PC-9 (cell line): ENCODE measurements at regions not wholly inside any gene's neighbourhood (a gene's known extent, or its start where the extent isn't known, plus 50 kb on each side); places are given as distances from the start of the nearest gene placed in this dataset.
"Not testable (repeated sequence)": the region's sequence is repeated elsewhere in the genome, so short reads cannot be mapped to it uniquely, and the experiment has no call there.

Experiments used
- BruUV-seq: library from RNA; stranded (reverse); fragments of 400-500 nt; replicated peaks from 2 replicates; lab custom pipeline; 2021; lab: Mats Ljungman, UMichigan
- CTCF ChIA-PET: fragments of 300-600 bp; sonication (Branson Sonifier 250); formaldehyde crosslinking; loops from one replicate; lab custom pipeline; 2022; ENCODE audit warnings: antibody characterized with exemption; lab: Charles Lee
- POLR2A ChIA-PET: fragments of 300-600 bp; sonication (Branson Sonifier 250); formaldehyde crosslinking; loops from one replicate; lab custom pipeline; 2022; ENCODE audit warnings: antibody characterized with exemption; ENCODE audit not compliant: unreplicated experiment; lab: Charles Lee
- DNase-seq, 2 experiments: peaks; one replicate each; pipeline versions ENCODE4 v3.0.0 to v3.0.0-alpha.2; 2015 to 2022; ENCODE audit warnings: mixed read lengths in 1 of 2
- H2AFZ ChIP-seq: fragments of 200-600 bp; sonication (generic); 2 replicates; pipeline ENCODE4 v1.8.1; 2017; ENCODE audit warnings: antibody characterized with exemption
- H3F3A ChIP-seq: fragments of 200-600 bp; sonication (generic); 2 replicates; pipeline ENCODE4 v1.8.1; 2017; ENCODE audit warnings: antibody characterized with exemption, mild to moderate bottlenecking, low read depth; ENCODE audit not compliant: insufficient read depth
- H3K27ac ChIP-seq: fragments of 200-600 bp; sonication (generic); 2 replicates; pipeline ENCODE4 v1.6.1; 2016; ENCODE audit warnings: mixed run types
- H3K27me3 ChIP-seq: fragments of 200-600 bp; sonication (generic); 2 replicates; pipeline ENCODE4 v1.6.1; 2016; ENCODE audit warnings: low read depth, mixed run types; ENCODE audit not compliant: insufficient read depth
- H3K36me3 ChIP-seq: fragments of 200-600 bp; sonication (generic); 2 replicates; pipeline ENCODE4 v1.6.1; 2016; ENCODE audit warnings: low read depth, mixed run types
- H3K4me1 ChIP-seq: fragments of 200-600 bp; sonication (generic); replicated peaks from 2 replicates; pipeline ENCODE4 v1.6.1; 2016; ENCODE audit warnings: mixed run types; ENCODE audit not compliant: insufficient read depth
- H3K4me2 ChIP-seq: fragments of 200-600 bp; sonication (generic); 2 replicates; pipeline ENCODE4 v1.6.1; 2017; ENCODE audit warnings: mixed run types
- H3K4me3 ChIP-seq: fragments of 200-600 bp; sonication (generic); 2 replicates; pipeline ENCODE4 v1.6.1; 2016; ENCODE audit warnings: mixed run types
- H3K79me2 ChIP-seq: fragments of 200-600 bp; sonication (generic); 2 replicates; pipeline ENCODE4 v1.6.1; 2017; ENCODE audit warnings: low read depth, mixed run types
- H3K9me2 ChIP-seq: fragments of 200-600 bp; sonication (generic); 2 replicates; pipeline ENCODE4 v1.8.1; 2017; ENCODE audit warnings: mild to moderate bottlenecking; ENCODE audit not compliant: insufficient read depth
- H3K9me3 ChIP-seq: fragments of 200-600 bp; sonication (generic); 2 replicates; pipeline ENCODE4 v1.8.1; 2016; ENCODE audit warnings: low read depth; ENCODE audit not compliant: insufficient read depth
- H4K20me1 ChIP-seq: fragments of 200-600 bp; sonication (generic); 2 replicates; pipeline ENCODE4 v1.8.1; 2017; ENCODE audit not compliant: insufficient read depth
- EZH2 ChIP-seq: fragments of 200-600 bp; sonication (generic); IDR thresholded peaks from 2 replicates; pipeline ENCODE4 v1.8.0; 2017; ENCODE audit warnings: antibody characterized with exemption, low read depth
- intact Hi-C: fragments of 100-400 bp; cut with micrococcal nuclease; formaldehyde crosslinking; loops from one replicate; pipeline ENCODE4 v1.10.0; 2022; ENCODE audit not compliant: unreplicated experiment
- TF ChIP-seq, protein P1 (sequence below): fragments of 200-600 bp; sonication (generic); conservative IDR thresholded peaks from 2 replicates; pipeline ENCODE4 v1.6.1; 2017; ENCODE audit warnings: mixed run types, antibody characterized with exemption, mild to moderate bottlenecking, moderate library complexity

DNA sequence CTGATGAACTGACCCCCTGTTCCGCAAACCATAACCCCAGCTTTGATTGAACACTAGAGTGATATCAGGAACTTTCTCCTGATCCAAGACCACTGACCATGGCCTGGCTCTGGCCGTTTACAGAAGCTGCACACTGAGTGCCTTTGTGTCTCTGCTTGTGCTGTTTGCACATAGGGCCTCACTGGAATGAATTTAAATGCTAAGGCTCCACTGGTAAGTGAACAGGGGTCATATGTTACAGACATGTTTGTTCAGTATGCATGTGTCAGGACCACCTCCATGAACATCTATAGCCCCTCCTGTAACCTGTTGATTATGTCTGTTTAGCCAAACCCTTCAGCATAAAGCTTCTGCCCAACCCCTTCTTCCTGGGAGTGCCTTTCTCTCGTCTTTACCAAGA is 1239.8 kb downstream of the TMEM121 start:
- Histone ChIP-seq H3K27ac (no peak overlapping the region), H3K9me2 (no peaks in the 10 kb centered on the region), H3K4me1 (no peaks in the 10 kb centered on the region), H3K79me2 (no peaks in the 10 kb centered on the region), H3K4me3 (no peak overlapping the region), H3K9me3 (no peaks in the 10 kb centered on the region), H3K4me2 (no peak overlapping the region), H3K36me3 (no peaks in the 10 kb centered on the region), H3K27me3 (no peaks in the 10 kb centered on the region; the same call in 1 of the 2 replicates), H4K20me1 (no peaks in the 10 kb centered on the region), H3F3A (no peaks in the 10 kb centered on the region), H2AFZ (no peak overlapping the region)
- ChIA-PET CTCF (no interaction called here), POLR2A (no interaction called here)
- no peak for TF ChIP-seq EZH2
- TF ChIP-seq, protein P1, sequence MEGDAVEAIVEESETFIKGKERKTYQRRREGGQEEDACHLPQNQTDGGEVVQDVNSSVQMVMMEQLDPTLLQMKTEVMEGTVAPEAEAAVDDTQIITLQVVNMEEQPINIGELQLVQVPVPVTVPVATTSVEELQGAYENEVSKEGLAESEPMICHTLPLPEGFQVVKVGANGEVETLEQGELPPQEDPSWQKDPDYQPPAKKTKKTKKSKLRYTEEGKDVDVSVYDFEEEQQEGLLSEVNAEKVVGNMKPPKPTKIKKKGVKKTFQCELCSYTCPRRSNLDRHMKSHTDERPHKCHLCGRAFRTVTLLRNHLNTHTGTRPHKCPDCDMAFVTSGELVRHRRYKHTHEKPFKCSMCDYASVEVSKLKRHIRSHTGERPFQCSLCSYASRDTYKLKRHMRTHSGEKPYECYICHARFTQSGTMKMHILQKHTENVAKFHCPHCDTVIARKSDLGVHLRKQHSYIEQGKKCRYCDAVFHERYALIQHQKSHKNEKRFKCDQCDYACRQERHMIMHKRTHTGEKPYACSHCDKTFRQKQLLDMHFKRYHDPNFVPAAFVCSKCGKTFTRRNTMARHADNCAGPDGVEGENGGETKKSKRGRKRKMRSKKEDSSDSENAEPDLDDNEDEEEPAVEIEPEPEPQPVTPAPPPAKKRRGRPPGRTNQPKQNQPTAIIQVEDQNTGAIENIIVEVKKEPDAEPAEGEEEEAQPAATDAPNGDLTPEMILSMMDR = no peak
- no TSS peak for BruUV-seq
- intact Hi-C loops = no loop called here
- no peak for DNase-seq

DNA sequence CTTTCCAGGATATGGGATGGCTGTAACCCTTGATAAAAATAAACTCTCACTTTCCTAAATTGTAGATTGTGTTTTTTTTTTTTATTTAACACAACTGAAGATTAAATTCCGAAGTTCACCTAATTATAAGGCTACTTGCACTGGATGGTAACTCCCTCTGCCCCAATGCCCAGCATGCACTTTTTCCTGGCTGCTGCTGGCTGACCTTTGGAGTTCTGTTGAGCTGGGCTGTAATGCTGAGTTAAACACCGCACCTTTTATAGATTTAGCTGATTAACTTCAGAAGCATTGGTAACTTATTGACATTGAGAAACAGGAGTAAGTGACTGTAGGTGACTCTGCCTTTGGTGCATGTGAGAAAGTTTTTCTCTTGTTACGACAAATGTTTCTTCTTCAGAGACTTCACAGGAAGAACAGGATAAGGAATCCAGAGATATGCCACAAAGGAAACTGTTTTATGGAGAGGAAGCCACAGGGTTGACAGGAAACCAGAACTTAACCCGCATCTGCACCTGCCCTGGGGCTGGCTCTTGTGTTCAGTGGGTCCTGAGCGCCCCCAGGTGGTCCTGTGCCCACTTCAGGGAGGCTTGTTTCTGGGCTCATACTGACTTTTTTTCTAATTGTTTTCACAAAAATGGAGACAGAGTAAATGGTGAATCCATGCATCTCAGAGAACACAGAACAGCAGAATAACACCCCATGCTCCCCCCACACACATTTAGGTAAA is 1240.3 kb downstream of the TMEM121 start:
- H3K9me3 ChIP-seq, H3K27me3 ChIP-seq, BruUV-seq, H3K79me2 ChIP-seq, H2AFZ ChIP-seq, H3F3A ChIP-seq, H3K27ac ChIP-seq, H3K4me3 ChIP-seq, POLR2A ChIA-PET, H3K4me1 ChIP-seq, CTCF ChIA-PET, DNase-seq, intact Hi-C loops, H4K20me1 ChIP-seq, H3K36me3 ChIP-seq, H3K4me2 ChIP-seq, H3K9me2 ChIP-seq: not testable (repeated sequence)

GRCh38 chr14:106768230-106768629 is 1241.8 kb downstream of the TMEM121 start:
- BruUV-seq, H2AFZ ChIP-seq, intact Hi-C loops, H4K20me1 ChIP-seq, H3K9me2 ChIP-seq, CTCF ChIA-PET, H3K27ac ChIP-seq, POLR2A ChIA-PET, H3K36me3 ChIP-seq, H3K27me3 ChIP-seq, H3K4me1 ChIP-seq, H3K79me2 ChIP-seq, H3K4me3 ChIP-seq, DNase-seq, H3K9me3 ChIP-seq, H3F3A ChIP-seq, H3K4me2 ChIP-seq: not testable (repeated sequence)

DNA sequence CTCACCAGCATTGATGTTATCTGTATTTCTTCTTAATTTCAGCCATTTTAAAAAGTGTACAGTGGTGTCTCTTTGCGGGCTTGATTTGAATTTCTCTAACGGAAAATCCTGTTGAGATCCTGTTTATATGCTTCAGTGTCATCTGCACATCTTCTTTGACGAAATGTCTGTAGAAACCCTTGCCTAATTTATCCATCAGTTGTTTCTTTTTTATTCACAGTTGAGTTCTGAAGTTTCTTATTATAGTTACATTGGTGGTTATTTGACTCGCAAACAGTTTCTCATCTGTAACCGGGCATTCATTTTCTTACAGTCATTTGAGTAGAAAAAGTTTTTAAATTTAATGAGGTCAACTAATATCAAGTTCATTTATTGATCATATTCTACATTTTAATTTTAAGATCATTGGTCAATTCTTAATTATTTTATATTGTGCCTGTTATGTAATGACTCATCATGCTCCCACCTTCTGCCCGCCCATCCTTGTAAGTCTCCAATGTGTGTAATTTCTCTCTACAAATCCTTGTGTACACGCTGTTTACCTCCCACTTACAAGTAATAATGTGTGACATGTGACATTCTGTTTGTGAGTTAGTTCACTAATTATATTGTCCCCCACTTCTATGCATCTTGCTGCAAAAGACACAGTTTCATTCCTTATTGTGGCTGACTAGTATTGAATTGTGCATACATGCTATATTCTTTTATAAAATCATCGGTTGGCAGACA is 1242.8 kb downstream of the TMEM121 start:
- H3K79me2 ChIP-seq, intact Hi-C loops, CTCF ChIA-PET, H3K9me2 ChIP-seq, H3F3A ChIP-seq, BruUV-seq, H3K4me2 ChIP-seq, H3K9me3 ChIP-seq, DNase-seq, H3K27ac ChIP-seq, H3K4me1 ChIP-seq, H2AFZ ChIP-seq, H3K4me3 ChIP-seq, H3K27me3 ChIP-seq, H4K20me1 ChIP-seq, H3K36me3 ChIP-seq, POLR2A ChIA-PET: not testable (repeated sequence)

DNA sequence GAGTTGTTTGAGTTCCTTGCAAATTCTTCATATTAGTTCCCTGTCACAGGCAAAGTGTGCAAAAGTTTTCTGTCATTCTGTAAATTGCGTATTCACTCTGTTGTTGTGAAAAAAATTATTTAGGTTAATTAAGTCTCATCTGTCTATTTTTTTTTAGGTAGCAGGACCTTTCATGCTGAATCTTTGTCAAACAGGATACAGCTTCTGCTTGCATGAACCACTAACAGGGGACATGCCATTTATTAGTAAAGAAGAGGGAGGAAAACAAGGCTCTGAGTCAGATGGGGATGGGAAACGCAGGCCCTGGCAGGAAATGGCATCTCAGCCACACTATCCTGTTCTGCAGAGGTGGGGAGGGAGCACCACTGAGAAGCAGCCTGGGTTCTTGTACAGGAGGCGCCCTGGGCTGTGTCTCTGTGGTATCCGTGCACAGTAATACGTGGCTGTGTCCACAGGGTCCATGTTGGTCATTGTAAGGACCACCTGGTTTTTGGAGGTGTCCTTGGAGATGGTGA is 1243.8 kb downstream of the TMEM121 start:
- H3K4me3 ChIP-seq, CTCF ChIA-PET, H3K4me2 ChIP-seq, H4K20me1 ChIP-seq, H3K27me3 ChIP-seq, H3K27ac ChIP-seq, intact Hi-C loops, H3F3A ChIP-seq, H3K36me3 ChIP-seq, BruUV-seq, H3K4me1 ChIP-seq, POLR2A ChIA-PET, H3K9me3 ChIP-seq, DNase-seq, H3K9me2 ChIP-seq, H3K79me2 ChIP-seq, H2AFZ ChIP-seq: not testable (repeated sequence)
